MM.1S (cell line): ENCODE measurements at regions not wholly inside any gene's neighbourhood (a gene's known extent, or its start where the extent isn't known, plus 50 kb on each side); places are given as distances from the start of the nearest gene placed in this dataset.

Source experiments
- DNase-seq: peaks from one replicate; pipeline ENCODE4 v3.0.0-alpha.2; 2015
- H2AFZ ChIP-seq: fragments of 300-600 bp; sonication (generic); 2 replicates; pipeline ENCODE4 v1.6.0; 2016; ENCODE audit warnings: antibody characterized with exemption, low read length
- H3F3A ChIP-seq: fragments of 300-600 bp; sonication (generic); 2 replicates; pipeline ENCODE4 v1.6.1; 2016; ENCODE audit warnings: mild to moderate bottlenecking, antibody characterized with exemption, low read length, moderate library complexity, mixed read lengths; ENCODE audit not compliant: insufficient read depth
- H3K27ac ChIP-seq: fragments of 300-600 bp; sonication (generic); 2 replicates; pipeline ENCODE4 v1.5.1; 2016; ENCODE audit warnings: mild to moderate bottlenecking, low read length
- H3K27me3 ChIP-seq: fragments of 300-600 bp; sonication (generic); replicated peaks from 2 replicates; pipeline ENCODE4 v1.6.0; 2016; ENCODE audit warnings: low read length; ENCODE audit not compliant: insufficient read depth
- H3K36me3 ChIP-seq: fragments of 300-600 bp; sonication (generic); replicated peaks from 2 replicates; pipeline ENCODE4 v1.6.1; 2016; ENCODE audit warnings: mild to moderate bottlenecking, low read length, mixed read lengths; ENCODE audit not compliant: insufficient read depth
- H3K4me1 ChIP-seq: fragments of 300-600 bp; sonication (generic); 2 replicates; pipeline ENCODE4 v1.6.1; 2016; ENCODE audit warnings: low read length, mixed read lengths
- H3K4me2 ChIP-seq: fragments of 300-600 bp; sonication (generic); 2 replicates; pipeline ENCODE4 v1.6.0; 2016; ENCODE audit warnings: low read depth, low read length
- H3K4me3 ChIP-seq: fragments of 300-600 bp; sonication (generic); 2 replicates; pipeline ENCODE4 v1.5.1; 2016; ENCODE audit warnings: low read length, mixed read lengths
- H3K79me2 ChIP-seq: fragments of 300-600 bp; sonication (generic); 2 replicates; pipeline ENCODE4 v1.6.1; 2016; ENCODE audit warnings: mixed run types, low read length, mixed read lengths
- H3K9ac ChIP-seq: fragments of 300-600 bp; sonication (generic); 2 replicates; pipeline ENCODE4 v1.6.1; 2016; ENCODE audit warnings: low read length, mixed read lengths
- H3K9me2 ChIP-seq: fragments of 300-600 bp; sonication (generic); replicated peaks from 2 replicates; pipeline ENCODE4 v1.6.1; 2016; ENCODE audit warnings: mild to moderate bottlenecking, low read length, mixed read lengths; ENCODE audit not compliant: insufficient read depth
- H3K9me3 ChIP-seq: fragments of 300-600 bp; sonication (generic); replicated peaks from 2 replicates; pipeline ENCODE4 v1.6.1; 2016; ENCODE audit warnings: mild to moderate bottlenecking, low read length, mixed read lengths; ENCODE audit not compliant: insufficient read depth
- H4K20me1 ChIP-seq: fragments of 300-600 bp; sonication (generic); 2 replicates; pipeline ENCODE4 v1.6.1; 2016; ENCODE audit warnings: mild to moderate bottlenecking, low read length, moderate library complexity, mixed read lengths; ENCODE audit not compliant: insufficient read depth
- EZH2 ChIP-seq: fragments of 300-600 bp; sonication (generic); optimal IDR thresholded peaks from 2 replicates; pipeline ENCODE3; 2017; ENCODE audit warnings: low read depth, mild to moderate bottlenecking, antibody characterized with exemption, low read length, mixed read lengths
- EZH2phosphoT487 ChIP-seq: fragments of 300-600 bp; sonication (generic); IDR thresholded peaks from 2 replicates; pipeline ENCODE4 v1.6.1; 2018; ENCODE audit warnings: antibody characterized with exemption, low read length
- TF ChIP-seq, protein P1 (sequence below): fragments of 300-600 bp; sonication (generic); IDR thresholded peaks from 2 replicates; pipeline ENCODE4 v1.5.1; 2016; ENCODE audit warnings: antibody characterized with exemption, low read length, mixed read lengths

DNA sequence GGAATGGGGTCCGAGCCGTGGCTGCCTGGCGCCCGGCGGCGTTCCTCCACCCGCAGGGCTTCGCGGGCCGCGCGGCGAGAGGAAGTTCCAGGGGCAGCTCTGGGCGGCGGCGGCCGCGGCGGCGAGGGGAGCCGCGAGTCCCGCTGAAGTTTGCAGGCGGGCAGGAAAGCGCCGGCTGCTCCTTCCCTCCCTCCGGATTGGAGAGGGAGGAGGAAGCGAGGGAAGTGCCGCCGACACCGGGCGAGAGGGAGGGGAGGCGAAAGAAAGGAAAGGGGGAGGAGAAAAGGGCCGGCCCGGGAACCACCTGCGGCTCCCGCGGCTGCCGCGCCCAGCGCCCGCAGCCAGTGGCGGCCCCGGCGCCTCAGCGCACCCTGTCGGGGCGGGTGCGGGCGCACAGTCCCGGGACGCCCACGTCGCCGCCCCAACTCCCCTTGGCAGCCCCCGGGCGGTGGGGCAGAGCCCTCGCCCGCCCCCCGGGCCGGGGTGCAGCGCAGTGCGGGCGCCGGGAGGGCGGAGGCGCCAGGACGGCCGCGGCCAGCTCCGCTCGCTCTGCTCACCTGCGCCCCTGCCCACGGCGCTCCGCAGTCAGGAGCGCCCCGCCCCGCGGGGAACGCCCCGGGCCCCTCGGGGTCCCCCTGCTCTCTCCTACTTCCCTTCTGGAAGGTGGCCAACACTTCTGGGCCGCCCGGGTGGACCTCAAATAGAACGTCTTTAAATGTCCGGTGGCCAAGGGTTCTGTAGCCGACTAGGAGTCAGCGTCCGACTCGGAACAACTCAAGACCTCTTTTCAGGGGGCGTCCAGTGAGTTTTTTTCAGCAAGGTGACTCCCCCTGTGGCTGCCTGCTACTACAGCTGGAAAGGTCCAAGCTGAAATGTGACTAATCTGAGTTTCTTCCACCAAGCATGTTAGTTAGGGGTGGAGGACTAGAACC lies 80.3 kb upstream of the CCDC28A start:
- H3F3A ChIP-seq: no peaks in the 10 kb centered on the region
- H3K9me2 ChIP-seq: no peaks in the 10 kb centered on the region
- H3K9ac ChIP-seq: 0 out of 2 replicates have a peak overlapping the region, but pooled peaks have one; percentile 10
- H3K36me3 ChIP-seq: no peaks in the 10 kb centered on the region
- no peaks in the 10 kb centered on the region for H4K20me1 ChIP-seq
- peak overlapping the region; percentile 75 for H3K4me3 ChIP-seq
- TF ChIP-seq EZH2 (no peak), EZH2phosphoT487 (no peak)
- TF ChIP-seq, protein P1, sequence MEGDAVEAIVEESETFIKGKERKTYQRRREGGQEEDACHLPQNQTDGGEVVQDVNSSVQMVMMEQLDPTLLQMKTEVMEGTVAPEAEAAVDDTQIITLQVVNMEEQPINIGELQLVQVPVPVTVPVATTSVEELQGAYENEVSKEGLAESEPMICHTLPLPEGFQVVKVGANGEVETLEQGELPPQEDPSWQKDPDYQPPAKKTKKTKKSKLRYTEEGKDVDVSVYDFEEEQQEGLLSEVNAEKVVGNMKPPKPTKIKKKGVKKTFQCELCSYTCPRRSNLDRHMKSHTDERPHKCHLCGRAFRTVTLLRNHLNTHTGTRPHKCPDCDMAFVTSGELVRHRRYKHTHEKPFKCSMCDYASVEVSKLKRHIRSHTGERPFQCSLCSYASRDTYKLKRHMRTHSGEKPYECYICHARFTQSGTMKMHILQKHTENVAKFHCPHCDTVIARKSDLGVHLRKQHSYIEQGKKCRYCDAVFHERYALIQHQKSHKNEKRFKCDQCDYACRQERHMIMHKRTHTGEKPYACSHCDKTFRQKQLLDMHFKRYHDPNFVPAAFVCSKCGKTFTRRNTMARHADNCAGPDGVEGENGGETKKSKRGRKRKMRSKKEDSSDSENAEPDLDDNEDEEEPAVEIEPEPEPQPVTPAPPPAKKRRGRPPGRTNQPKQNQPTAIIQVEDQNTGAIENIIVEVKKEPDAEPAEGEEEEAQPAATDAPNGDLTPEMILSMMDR: no peak
- H3K9me3 ChIP-seq: no peaks in the 10 kb centered on the region
- peaks cover 3% of the 10 kb centered on the region; the same call in 1 of the 2 replicates for H3K4me1 ChIP-seq
- peak overlapping the region; percentile 91 for H3K4me2 ChIP-seq
- H3K27ac ChIP-seq: no peak overlapping the region
- no peaks in the 10 kb centered on the region for H3K79me2 ChIP-seq
- H2AFZ ChIP-seq: peak overlapping the region; percentile 81
- peak; percentile 33 for DNase-seq
- no peaks in the 10 kb centered on the region for H3K27me3 ChIP-seq

DNA sequence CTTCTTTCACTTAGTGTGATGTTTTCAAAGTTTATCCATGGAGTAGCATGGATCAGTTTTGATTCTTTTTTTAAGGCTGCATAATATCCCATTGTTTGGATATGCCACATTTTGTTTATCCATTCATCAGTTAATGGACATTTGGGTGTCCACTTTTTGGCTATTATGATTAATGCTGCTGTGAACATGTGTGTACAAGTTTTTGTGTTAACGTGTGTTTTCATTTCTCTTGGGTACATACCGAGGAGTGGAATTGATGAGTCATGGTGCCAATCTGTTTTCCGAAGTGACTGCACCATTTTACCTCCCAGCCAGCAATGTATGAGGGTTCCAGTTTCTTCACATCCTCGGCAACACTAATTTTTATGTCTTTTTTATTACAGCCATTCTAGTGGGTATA lies 78.4 kb upstream of the CCDC28A start:
- Histone ChIP-seq H3K27me3 (no peaks in the 10 kb centered on the region), H3K4me3 (no peak overlapping the region), H3F3A (no peaks in the 10 kb centered on the region), H3K4me1 (peaks cover 3% of the 10 kb centered on the region; the same call in 1 of the 2 replicates), H3K9me3 (no peaks in the 10 kb centered on the region), H3K27ac (no peak overlapping the region), H3K36me3 (no peaks in the 10 kb centered on the region), H4K20me1 (no peaks in the 10 kb centered on the region), H3K79me2 (no peaks in the 10 kb centered on the region), H3K4me2 (no peak overlapping the region), H3K9me2 (no peaks in the 10 kb centered on the region), H3K9ac (no peak overlapping the region), H2AFZ (no peak overlapping the region)
- TF ChIP-seq, protein P1: no peak
- TF ChIP-seq EZH2 (no peak), EZH2phosphoT487 (no peak)
- no peak for DNase-seq

DNA sequence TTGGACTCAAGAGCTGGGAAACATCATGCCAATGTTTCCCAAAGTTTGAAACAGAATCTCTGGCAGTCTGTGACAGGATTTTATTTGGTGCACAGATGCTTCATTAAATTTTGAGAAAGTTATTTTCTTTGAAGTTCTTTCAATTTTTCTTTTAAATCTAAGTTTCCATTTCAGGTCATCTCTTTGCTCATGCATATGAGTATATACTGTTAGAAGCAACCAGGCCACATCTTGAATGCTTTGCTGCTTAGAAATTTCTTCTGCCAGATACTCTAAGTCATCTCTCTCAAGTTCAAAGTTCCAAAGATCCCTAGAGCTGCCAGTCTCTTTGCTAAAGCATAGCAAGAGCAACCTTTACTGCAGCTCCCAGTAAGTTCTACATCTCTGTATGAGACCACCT lies 59.1 kb upstream of the CCDC28A start:
- TF ChIP-seq, protein P1: no peak
- no peak for TF ChIP-seq EZH2phosphoT487
- TF ChIP-seq EZH2: no peak
- H3K27ac ChIP-seq: no peak overlapping the region
- no peaks in the 10 kb centered on the region for H3K9me2 ChIP-seq
- H3K79me2 ChIP-seq: no peaks in the 10 kb centered on the region
- no peaks in the 10 kb centered on the region for H3K27me3 ChIP-seq
- no peaks in the 10 kb centered on the region for H3K36me3 ChIP-seq
- H3F3A ChIP-seq: no peaks in the 10 kb centered on the region
- no peak overlapping the region for H3K9ac ChIP-seq
- H4K20me1 ChIP-seq: no peaks in the 10 kb centered on the region
- H3K4me3 ChIP-seq: no peak overlapping the region
- H3K9me3 ChIP-seq: no peaks in the 10 kb centered on the region
- no peak for DNase-seq
- H3K4me2 ChIP-seq: no peak overlapping the region
- no peaks in the 10 kb centered on the region for H3K4me1 ChIP-seq
- H2AFZ ChIP-seq: no peak overlapping the region
